ENCODE measurements at regions not wholly inside any gene's neighbourhood (a gene's known extent, or its start where the extent isn't known, plus 50 kb on each side); places are given as distances from the start of the nearest gene placed in this dataset.

- Histone ChIP-seq H3K4me2 (ENCODE audit: insufficient read depth, low read length) (no peak overlapping the region), H4K20me1 (replicated peaks; ENCODE audit: control insufficient read depth, extremely low read depth, insufficient read depth, low read length) (no peaks in the 10 kb centered on the region), H3K27me3 (ENCODE audit: control insufficient read depth in 2 of 2, insufficient read depth in 2 of 2, low read length in 2 of 2) (peaks cover 2% of the 10 kb centered on the region in 2 experiments), H3K27ac (ENCODE audit: insufficient read depth, low read depth, low read length) (no peak overlapping the region), H3K4me1 (ENCODE audit: control insufficient read depth, extremely low read depth, insufficient read depth, low read length) (no peaks in the 10 kb centered on the region), H3K79me2 (ENCODE audit: control insufficient read depth, insufficient read depth, low read length) (no peaks in the 10 kb centered on the region), H2AFZ (ENCODE audit: low read depth, low read length) (no peak overlapping the region), H3K4me3 (replicated peaks in 1 of 3; ENCODE audit: insufficient read depth in 1 of 3, low read depth in 1 of 3, low read length in 3 of 3) (no peak overlapping the region), H3K9me1 (replicated peaks; ENCODE audit: control insufficient read depth, extremely low read depth, insufficient read depth, low read length) (no peaks in the 10 kb centered on the region), H3K9ac (replicated peaks; ENCODE audit: extremely low read depth, insufficient read depth, low read length) (no peak overlapping the region), H3K9me3 (replicated peaks; ENCODE audit: control insufficient read depth, insufficient read depth, low read length) (no peaks in the 10 kb centered on the region), H3K36me3 (ENCODE audit: control insufficient read depth in 2 of 2, extremely low read depth in 1 of 2, insufficient read depth in 2 of 2, low read length in 2 of 2) (no peaks in the 10 kb centered on the region)
- dilution Hi-C loops (cut with MboI; ENCODE audit: extremely low pct_ligation_motif_present, low sequenced_read_pairs) (no loop called here), intact Hi-C loops (cut with micrococcal nuclease) (no loop called here)
- TF ChIP-seq GATA2 (IDR thresholded peaks at IDR 0.05; ENCODE audit: insufficient read depth, insufficient read length, low read depth, low read length) (no peak), MYC (IDR thresholded peaks at IDR 0.05; ENCODE audit: low read depth, low read length) (no peak), FOS (IDR thresholded peaks at IDR 0.05; ENCODE audit: borderline replicate concordance, insufficient read depth, low read length) (no peak), MAX (IDR thresholded peaks at IDR 0.05; ENCODE audit: insufficient read depth, insufficient read length) (no peak), JUN (IDR thresholded peaks at IDR 0.05; ENCODE audit: borderline replicate concordance, insufficient read depth, insufficient read length, low read depth) (no peak), POLR2A (IDR thresholded peaks at IDR 0.05; ENCODE audit: low read depth, low read length) (no peak), EZH2 (IDR thresholded peaks at IDR 0.05; ENCODE audit: borderline replicate concordance, low read depth, low read length, severe bottlenecking) (no peak), POLR2AphosphoS5 (IDR thresholded peaks at IDR 0.05; ENCODE audit: insufficient read depth, low read depth, low read length) (no peak), CTCF (IDR thresholded peaks at IDR 0.05; ENCODE audit: extremely low read depth in 1 of 2, insufficient read depth in 1 of 2, low read depth in 1 of 2, low read length in 2 of 2) (no peak)
- CTCF ChIA-PET: no interaction called here
- BruUV-seq (replicated peaks): no TSS peak
- DNase-seq (ENCODE audit: low read depth, low spot score) (no peak), FAIRE-seq (no peak)
- POLR2A ChIA-PET: no interaction called here
These were observed 190.7 kb downstream of the EXOC5 start for GRCh38 chr14:57078054-57078453.
